H1 (cell line): ENCODE measurements at regions not wholly inside any gene's neighbourhood (a gene's known extent, or its start where the extent isn't known, plus 50 kb on each side); places are given as distances from the start of the nearest gene placed in this dataset.

Source experiments
- CTCF ChIA-PET: fragments of 300-600 bp; sonication (Branson Sonifier 250); formaldehyde crosslinking; loops from one replicate; lab custom pipeline; 2021; ENCODE audit not compliant: partially characterized antibody; lab: Charles Lee
- POLR2A ChIA-PET: fragments of 300-600 bp; sonication (Branson Sonifier 250); formaldehyde crosslinking; loops from one replicate; lab custom pipeline; 2021; ENCODE audit warnings: inconsistent platforms; ENCODE audit not compliant: partially characterized antibody; lab: Charles Lee
- DNase-seq, 2 experiments: peaks; one replicate each; pipeline versions ENCODE4 v3.0.0 to v3.0.0-alpha.2; 2010 to 2022; ENCODE audit warnings: low spot score in 2 of 2, low read depth in 1 of 2, mixed read lengths in 1 of 2
- FAIRE-seq: peaks from 2 replicates; lab custom pipeline; 2011; peaks lifted over from hg19 to GRCh38; lab: Jason Lieb, UNC
- H2AFZ ChIP-seq: 2 replicates; pipeline ENCODE4 v1.8.1; 2012; ENCODE audit warnings: low read length, inconsistent platforms
- H2AK5ac ChIP-seq: 2 replicates; pipeline ENCODE4 v1.6.1; 2013; ENCODE audit warnings: low read depth, low read length
- H2BK120ac ChIP-seq: replicated peaks from 2 replicates; pipeline ENCODE3; 2013; ENCODE audit warnings: low read depth, low read length, inconsistent platforms
- H2BK12ac ChIP-seq: 2 replicates; pipeline ENCODE4 v1.6.1; 2013; ENCODE audit warnings: low read depth, low read length
- H2BK15ac ChIP-seq: 2 replicates; pipeline ENCODE4 v1.6.1; 2013; ENCODE audit warnings: low read length
- H2BK20ac ChIP-seq: 2 replicates; pipeline ENCODE4 v1.6.1; 2013; ENCODE audit warnings: low read length
- H2BK5ac ChIP-seq: 2 replicates; pipeline ENCODE4 v1.6.1; 2013; ENCODE audit warnings: low read depth, low read length
- H3K14ac ChIP-seq: 2 replicates; pipeline ENCODE4 v1.6.1; 2013; ENCODE audit warnings: inconsistent platforms; ENCODE audit not compliant: insufficient read length
- H3K18ac ChIP-seq: 2 replicates; pipeline ENCODE4 v1.6.1; 2013; ENCODE audit warnings: low read length; ENCODE audit errors: extremely low read depth
- H3K23ac ChIP-seq: 2 replicates; pipeline ENCODE4 v1.6.1; 2013; ENCODE audit warnings: inconsistent platforms; ENCODE audit not compliant: insufficient read length
- H3K23me2 ChIP-seq: 2 replicates; pipeline ENCODE4 v1.6.1; 2013; ENCODE audit warnings: low read depth, low read length
- H3K27ac ChIP-seq: 2 replicates; pipeline ENCODE4 v1.6.1; 2011; ENCODE audit warnings: low read depth, low read length, inconsistent platforms
- H3K27me3 ChIP-seq, 4 experiments: replicated peaks in 1 of 4; 1 replicate in 1 of 4; 2 replicates in 3 of 4; pipeline versions ENCODE4 v1.6.1 to v1.8.1; 2011 to 2013; ENCODE audit warnings: low read length in 3 of 4, mild to moderate bottlenecking in 3 of 4, inconsistent platforms in 2 of 4, mixed read lengths in 2 of 4, moderate library complexity in 1 of 4; ENCODE audit not compliant: control insufficient read depth in 3 of 4, insufficient read depth in 3 of 4; ENCODE audit errors: extremely low read depth in 1 of 4
- H3K36me3 ChIP-seq, 4 experiments: 2 replicates each; pipeline versions ENCODE4 v1.6.1 to v1.8.1; 2011 to 2013; ENCODE audit warnings: mild to moderate bottlenecking in 4 of 4, low read length in 3 of 4, moderate library complexity in 2 of 4, control low read depth in 1 of 4, inconsistent platforms in 1 of 4; ENCODE audit not compliant: insufficient read depth in 4 of 4, control insufficient read depth in 2 of 4
- H3K4ac ChIP-seq: replicated peaks from 2 replicates; pipeline ENCODE3; 2013; ENCODE audit warnings: low read length, low read depth, mixed read lengths, inconsistent platforms; ENCODE audit not compliant: insufficient read length
- H3K4me1 ChIP-seq, 4 experiments: replicated peaks in 1 of 4; 1 replicate in 1 of 4; 2 replicates in 3 of 4; pipeline versions ENCODE4 v1.6.1 to v1.8.1; 2011 to 2013; ENCODE audit warnings: low read length in 3 of 4, inconsistent platforms in 2 of 4, mixed read lengths in 1 of 4; ENCODE audit not compliant: insufficient read depth in 4 of 4, control insufficient read depth in 3 of 4
- H3K4me2 ChIP-seq, 2 experiments: 2 replicates each; pipeline versions ENCODE4 v1.6.1 to v1.8.1; 2011 to 2013; ENCODE audit warnings: low read depth in 2 of 2, low read length in 2 of 2, control low read depth in 1 of 2, inconsistent platforms in 1 of 2, mild to moderate bottlenecking in 1 of 2; ENCODE audit not compliant: insufficient read depth in 1 of 2
- H3K4me3 ChIP-seq, 4 experiments: fragments of 200-600, 300-600 bp in 1 of 4; sonication (generic), shearing (Covaris generic), sonication (Bioruptor Twin) in 1 of 4; 2 replicates each; pipeline versions ENCODE4 v1.5.1 to v1.8.1; 2011 to 2016; ENCODE audit warnings: low read length in 4 of 4, low read depth in 3 of 4, control low read depth in 2 of 4, inconsistent platforms in 2 of 4, mild to moderate bottlenecking in 2 of 4, mixed read lengths in 1 of 4, moderate library complexity in 1 of 4; ENCODE audit not compliant: insufficient read depth in 2 of 4; ENCODE audit errors: extremely low read depth in 1 of 4
- H3K56ac ChIP-seq: replicated peaks from 2 replicates; pipeline ENCODE3; 2013; ENCODE audit warnings: low read depth, mild to moderate bottlenecking, mixed read lengths, low read length, inconsistent platforms; ENCODE audit not compliant: insufficient read length
- H3K79me1 ChIP-seq: 2 replicates; pipeline ENCODE4 v1.6.1; 2013; ENCODE audit warnings: low read depth, low read length, control low read depth
- H3K79me2 ChIP-seq, 2 experiments: 2 replicates each; pipeline versions ENCODE4 v1.6.1 to v1.8.1; 2012 to 2013; ENCODE audit warnings: low read length in 2 of 2, mild to moderate bottlenecking in 2 of 2, inconsistent platforms in 1 of 2; ENCODE audit not compliant: insufficient read depth in 2 of 2, control insufficient read depth in 1 of 2
- H3K9ac ChIP-seq, 4 experiments: replicated peaks in 1 of 4; 1 replicate in 1 of 4; 2 replicates in 3 of 4; pipeline versions ENCODE4 v1.6.1 to v1.8.1; 2011 to 2013; ENCODE audit warnings: low read depth in 3 of 4, low read length in 3 of 4, control low read depth in 2 of 4, mild to moderate bottlenecking in 2 of 4, moderate library complexity in 2 of 4, inconsistent platforms in 1 of 4; ENCODE audit errors: extremely low read depth in 1 of 4
- H3K9me3 ChIP-seq, 2 experiments: 2 replicates each; pipeline versions ENCODE4 v1.6.1 to v1.8.1; 2012 to 2013; ENCODE audit warnings: mild to moderate bottlenecking in 2 of 2, moderate library complexity in 2 of 2, control low read depth in 1 of 2, inconsistent platforms in 1 of 2, low read depth in 1 of 2, low read length in 1 of 2, mixed read lengths in 1 of 2; ENCODE audit not compliant: insufficient read depth in 2 of 2
- H4K20me1 ChIP-seq, 2 experiments: replicated peaks in 1 of 2; 2 replicates each; pipeline versions ENCODE3 to v1.8.1; 2011 to 2013; ENCODE audit warnings: inconsistent platforms in 2 of 2, low read length in 2 of 2, mild to moderate bottlenecking in 1 of 2; ENCODE audit not compliant: insufficient read depth in 2 of 2, control insufficient read depth in 1 of 2
- H4K5ac ChIP-seq: 2 replicates; pipeline ENCODE4 v1.6.1; 2013; ENCODE audit warnings: low read length, low read depth, mixed read lengths, inconsistent platforms; ENCODE audit not compliant: insufficient read length
- H4K8ac ChIP-seq: 2 replicates; pipeline ENCODE4 v1.8.0; 2013; ENCODE audit warnings: mild to moderate bottlenecking, moderate library complexity, low read length, inconsistent platforms; ENCODE audit not compliant: insufficient read depth; ENCODE audit errors: extremely low read depth
- H4K91ac ChIP-seq: replicated peaks from 2 replicates; pipeline ENCODE3; 2013; ENCODE audit warnings: low read length, mixed read lengths, inconsistent platforms; ENCODE audit not compliant: insufficient read length
- CBX8 ChIP-seq: fragments of 300-800, 300-1000 bp; sonication (generic); IDR thresholded peaks from 2 replicates; pipeline ENCODE4 v1.7.1; 2016; ENCODE audit warnings: low read depth, low read length, borderline replicate concordance
- CREB1 ChIP-seq: IDR thresholded peaks from 2 replicates; pipeline ENCODE4 v1.6.1; 2012; ENCODE audit warnings: inconsistent platforms
- EP300 ChIP-seq, 2 experiments: IDR thresholded peaks; 1 replicate in 1 of 2; 2 replicates in 1 of 2; pipeline ENCODE4 v1.6.1; 2011 to 2012; ENCODE audit warnings: low read depth in 2 of 2, low read length in 2 of 2, mild to moderate bottlenecking in 2 of 2, borderline replicate concordance in 1 of 2, inconsistent platforms in 1 of 2, moderate library complexity in 1 of 2
- FOSL1 ChIP-seq: IDR thresholded peaks from 2 replicates; pipeline ENCODE4 v1.6.1; 2011; ENCODE audit warnings: mild to moderate bottlenecking, low read depth, low read length, moderate library complexity; ENCODE audit not compliant: insufficient read depth
- MAFK ChIP-seq: IDR thresholded peaks from 2 replicates; pipeline ENCODE4 v1.6.1; 2012; ENCODE audit warnings: low read depth, mild to moderate bottlenecking, improper control_type of control experiment, low read length
- NRF1 ChIP-seq: IDR thresholded peaks from 2 replicates; pipeline ENCODE4 v1.6.1; 2011; ENCODE audit warnings: mild to moderate bottlenecking, low read depth, low read length, improper control_type of control experiment
- PHF8 ChIP-seq: fragments of 200-600 bp; sonication (generic); conservative IDR thresholded peaks from 2 replicates; pipeline ENCODE4 v1.7.1; 2012; ENCODE audit warnings: low read depth, mild to moderate bottlenecking, inconsistent platforms, low read length, moderate library complexity
- POLR2AphosphoS5 ChIP-seq: IDR thresholded peaks from 2 replicates; pipeline ENCODE4 v1.6.1; 2011; ENCODE audit warnings: low read depth, low read length
- RFX5 ChIP-seq: IDR thresholded peaks from 2 replicates; pipeline ENCODE4 v1.6.1; 2011; ENCODE audit warnings: low read depth, low read length, improper control_type of control experiment, borderline replicate concordance
- RNF2 ChIP-seq: fragments of 200-900, 300-1000 bp; sonication (generic); IDR thresholded peaks from 2 replicates; pipeline ENCODE4 v1.7.1; 2016; ENCODE audit warnings: borderline replicate concordance, low read depth, mild to moderate bottlenecking, antibody characterized with exemption, low read length; ENCODE audit not compliant: poor library complexity, severe bottlenecking; ENCODE audit errors: missing control alignments
- SAP30 ChIP-seq: fragments of 300-600 bp; sonication (generic); IDR thresholded peaks from 2 replicates; pipeline ENCODE4 v1.7.1; 2012; ENCODE audit warnings: low read length, moderate library complexity, mild to moderate bottlenecking, inconsistent platforms; ENCODE audit not compliant: insufficient read depth, insufficient replicate concordance
- SP2 ChIP-seq: IDR thresholded peaks from 2 replicates; pipeline ENCODE4 v1.6.1; 2012; ENCODE audit warnings: mild to moderate bottlenecking, low read length, inconsistent platforms
- TAF7 ChIP-seq: optimal IDR thresholded peaks from 2 replicates; pipeline ENCODE3; 2011; ENCODE audit warnings: low read depth, mild to moderate bottlenecking, inconsistent platforms, low read length, moderate library complexity, borderline replicate concordance
- TEAD4 ChIP-seq: IDR thresholded peaks from 2 replicates; pipeline ENCODE4 v1.6.1; 2012; ENCODE audit warnings: low read depth, low read length, inconsistent platforms, mixed read lengths
- WGBS, 2 experiments: shearing (Covaris generic) in 1 of 2; methylation state at CpG; one replicate each; pipeline versions ENCODE4 v1.1.6 to v1.1.7; 2013 to 2015; ENCODE audit warnings: low lambda C conversion rate in 2 of 2, mixed read lengths in 2 of 2, inconsistent platforms in 1 of 2, low coverage in 1 of 2, missing lambda C conversion rate in 1 of 2; ENCODE audit not compliant: insufficient replicate concordance in 2 of 2, insufficient coverage in 1 of 2, insufficient read length in 1 of 2; ENCODE audit errors: extremely low coverage in 1 of 2, missing lambda C conversion rate in 1 of 2; 5-methylcytosine and 5-hydroxymethylcytosine counted together

DNA sequence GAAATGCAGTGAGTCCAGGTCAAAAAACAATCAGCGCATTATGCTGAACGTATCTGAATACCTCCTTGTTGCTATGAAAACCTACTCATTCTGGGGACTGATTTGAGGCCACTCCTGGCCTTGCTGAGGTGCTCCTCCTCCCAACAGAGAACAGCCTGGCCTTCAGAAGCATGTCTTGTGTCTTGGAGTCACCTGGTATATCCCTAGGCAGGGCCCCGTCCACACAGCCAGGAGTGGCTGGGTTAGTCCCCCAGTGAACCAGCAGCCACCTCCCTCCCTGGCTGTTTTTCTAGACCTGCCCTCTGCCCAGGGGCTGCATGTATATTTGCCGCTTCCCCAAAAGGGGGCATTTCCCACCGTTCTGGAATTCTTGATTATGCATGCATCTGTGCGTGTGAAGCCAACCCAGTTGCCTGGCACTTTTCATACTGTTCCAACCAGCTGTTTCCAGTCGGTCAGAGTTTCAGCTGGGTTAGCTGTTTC is 99.2 kb upstream of the SPATA31C2 start:
- H4K5ac ChIP-seq, result no peak overlapping the region
- H4K20me1 ChIP-seq, result no peaks in the 10 kb centered on the region
- DNase-seq (no peak), FAIRE-seq (no peak)
- no peak overlapping the region for H2BK15ac ChIP-seq
- H3K4me2 ChIP-seq, result no peak overlapping the region
- no peak overlapping the region for H4K91ac ChIP-seq
- no peaks in the 10 kb centered on the region for H3K79me1 ChIP-seq
- no peaks in the 10 kb centered on the region for H3K9me3 ChIP-seq
- no peak overlapping the region for H3K18ac ChIP-seq
- H3K4me3 ChIP-seq, result no peak overlapping the region
- H3K27me3 ChIP-seq, result no peaks in the 10 kb centered on the region
- CTCF ChIA-PET, result interaction anchor here (0.7 to 0.9 kb wide), 2 partner anchors 19 to 52 kb away, joined by 3 to 6 read pairs; no protein-coding TSS in a partner anchor
- no peak overlapping the region for H2BK12ac ChIP-seq
- H2BK120ac ChIP-seq, result no peak overlapping the region
- H3K23me2 ChIP-seq, result no peaks in the 10 kb centered on the region
- H2AFZ ChIP-seq, result no peak overlapping the region
- H3K23ac ChIP-seq, result no peak overlapping the region
- POLR2A ChIA-PET, result interaction anchor here (1.0 kb wide), 1 partner anchor 143 kb away, joined by 3 read pairs; no protein-coding TSS in a partner anchor
- H2AK5ac ChIP-seq, result no peak overlapping the region
- no peaks in the 10 kb centered on the region for H3K79me2 ChIP-seq
- no peaks in the 10 kb centered on the region; a peak in 2 of 7 replicates for H3K4me1 ChIP-seq
- H3K4ac ChIP-seq, result no peak overlapping the region
- H2BK20ac ChIP-seq, result no peak overlapping the region
- H3K9ac ChIP-seq, result no peak overlapping the region
- no peak overlapping the region for H3K56ac ChIP-seq
- H3K36me3 ChIP-seq, result no peaks in the 10 kb centered on the region
- H3K14ac ChIP-seq, result no peak overlapping the region
- WGBS, 2 experiments, result 79% methylated on average over 7 of the region's 7 CpGs; no CpG with 5 or more reads in 1 of the 2 experiments
- H3K27ac ChIP-seq, result no peak overlapping the region
- H4K8ac ChIP-seq, result no peak overlapping the region
- no peak overlapping the region for H2BK5ac ChIP-seq
- TF ChIP-seq PHF8 (no peak), POLR2AphosphoS5 (no peak), CBX8 (no peak), TEAD4 (no peak), NRF1 (no peak), RFX5 (no peak), FOSL1 (no peak), SP2 (no peak), EP300 (IDR thresholded peaks at IDR 0.05; ENCODE audit: borderline replicate concordance in 1 of 2, low read depth in 2 of 2, low read length in 2 of 2) (no peak), CREB1 (no peak), RNF2 (no peak), SAP30 (no peak), TAF7 (no peak), MAFK (no peak)
